ENCODE measurements at regions not wholly inside any gene's neighbourhood (a gene's known extent, or its start where the extent isn't known, plus 50 kb on each side); places are given as distances from the start of the nearest gene placed in this dataset.

- Histone ChIP-seq H3K9ac (replicated peaks; ENCODE audit: extremely low read depth, insufficient read depth, low read length) (no peak overlapping the region), H3K9me3 (replicated peaks; ENCODE audit: control insufficient read depth, insufficient read depth, low read length) (peaks cover 4% of the 10 kb centered on the region), H3K4me1 (ENCODE audit: control insufficient read depth, extremely low read depth, insufficient read depth, low read length) (no peaks in the 10 kb centered on the region), H3K79me2 (ENCODE audit: control insufficient read depth, insufficient read depth, low read length) (no peaks in the 10 kb centered on the region), H3K4me3 (replicated peaks in 1 of 3; ENCODE audit: insufficient read depth in 1 of 3, low read depth in 1 of 3, low read length in 3 of 3) (no peak overlapping the region), H3K27me3 (ENCODE audit: control insufficient read depth in 2 of 2, insufficient read depth in 2 of 2, low read length in 2 of 2) (no peaks in the 10 kb centered on the region), H2AFZ (ENCODE audit: low read depth, low read length) (no peak overlapping the region), H3K36me3 (ENCODE audit: control insufficient read depth in 2 of 2, extremely low read depth in 1 of 2, insufficient read depth in 2 of 2, low read length in 2 of 2) (no peaks in the 10 kb centered on the region), H4K20me1 (replicated peaks; ENCODE audit: control insufficient read depth, extremely low read depth, insufficient read depth, low read length) (no peaks in the 10 kb centered on the region), H3K27ac (ENCODE audit: insufficient read depth, low read depth, low read length) (no peak overlapping the region), H3K4me2 (ENCODE audit: insufficient read depth, low read length) (no peak overlapping the region), H3K9me1 (replicated peaks; ENCODE audit: control insufficient read depth, extremely low read depth, insufficient read depth, low read length) (no peaks in the 10 kb centered on the region)
- ChIA-PET POLR2A (no interaction called here), CTCF (no interaction called here)
- no TSS peak for BruUV-seq (replicated peaks)
- dilution Hi-C loops (cut with MboI; ENCODE audit: extremely low pct_ligation_motif_present, low sequenced_read_pairs), result no loop called here
- TF ChIP-seq FOS (IDR thresholded peaks at IDR 0.05; ENCODE audit: borderline replicate concordance, insufficient read depth, low read length) (no peak), JUN (IDR thresholded peaks at IDR 0.05; ENCODE audit: borderline replicate concordance, insufficient read depth, insufficient read length, low read depth) (no peak), POLR2AphosphoS5 (IDR thresholded peaks at IDR 0.05; ENCODE audit: insufficient read depth, low read depth, low read length) (no peak), EZH2 (IDR thresholded peaks at IDR 0.05; ENCODE audit: borderline replicate concordance, low read depth, low read length, severe bottlenecking) (no peak), MYC (IDR thresholded peaks at IDR 0.05; ENCODE audit: low read depth, low read length) (no peak), GATA2 (IDR thresholded peaks at IDR 0.05; ENCODE audit: insufficient read depth, insufficient read length, low read depth, low read length) (no peak), POLR2A (IDR thresholded peaks at IDR 0.05; ENCODE audit: low read depth, low read length) (no peak), CTCF (IDR thresholded peaks at IDR 0.05; ENCODE audit: extremely low read depth in 1 of 2, insufficient read depth in 1 of 2, low read depth in 1 of 2, low read length in 2 of 2) (no peak), MAX (IDR thresholded peaks at IDR 0.05; ENCODE audit: insufficient read depth, insufficient read length) (no peak)
- DNase-seq (ENCODE audit: low read depth, low spot score) (no peak), FAIRE-seq (no peak)
- intact Hi-C loops (cut with micrococcal nuclease), result no loop called here
These were observed 815.6 kb upstream of the ADGRL3 start for GRCh38 chr4:60384516-60384915.
